Activated T-helper 2 cell treated with anti-CD3 and anti-CD28 coated beads, Interferon-gamma antibody, Interleukin-2, Interleukin-4, amounts not matched to agents 10 μg/mL and 5 μg/mL and 100 μg/mL, durations not matched to agents 14 hours and 24 hours and 36 hours (primary cell): ENCODE measurements at regions not wholly inside any gene's neighbourhood (a gene's known extent, or its start where the extent isn't known, plus 50 kb on each side); places are given as distances from the start of the nearest gene placed in this dataset.

Source experiments
- DNase-seq: peaks from one replicate; pipeline ENCODE4 v3.0.0; 2021; ENCODE audit warnings: low spot score
- H3K27ac Mint-ChIP-seq: one replicate; pipeline ENCODE4 v1.8.0; 2021; ENCODE audit warnings: mixed read lengths
- H3K27me3 Mint-ChIP-seq: one replicate; pipeline ENCODE4 v1.8.0; 2021; ENCODE audit warnings: low read depth, mixed read lengths
- H3K36me3 Mint-ChIP-seq: one replicate; pipeline ENCODE4 v1.8.0; 2021; ENCODE audit warnings: low read depth, mixed read lengths
- H3K4me1 Mint-ChIP-seq: one replicate; pipeline ENCODE4 v1.8.0; 2021; ENCODE audit warnings: low read depth, mixed read lengths
- H3K4me3 Mint-ChIP-seq: one replicate; pipeline ENCODE4 v1.8.0; 2021; ENCODE audit warnings: low read depth, mild to moderate bottlenecking, moderate library complexity, mixed read lengths
- H3K9me3 Mint-ChIP-seq: one replicate; pipeline ENCODE4 v1.8.0; 2021; ENCODE audit warnings: mixed read lengths
- intact Hi-C: fragments of 100-400 bp; cut with micrococcal nuclease; formaldehyde crosslinking; loops from one replicate; pipeline ENCODE4 v1.15.1; 2023

DNA sequence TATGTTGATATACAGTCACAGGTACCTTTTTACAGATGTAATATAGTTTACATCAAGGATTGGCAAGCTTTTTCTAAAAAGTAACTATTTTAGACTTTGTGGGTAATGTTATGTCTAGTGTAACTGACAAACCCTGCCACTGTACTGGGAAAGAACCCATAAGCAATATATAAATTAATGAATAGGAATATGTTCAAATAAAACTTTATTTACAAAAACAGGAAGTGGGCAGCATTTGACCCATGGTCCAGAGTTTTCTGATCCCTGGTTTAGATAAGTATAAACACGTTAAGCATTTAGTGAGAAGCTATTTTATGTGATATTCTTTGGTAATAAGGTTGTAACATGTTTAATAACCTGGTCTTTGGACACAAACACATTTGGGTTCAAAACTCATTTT is 915.2 kb upstream of the ROBO1 start:
- H3K4me1 Mint-ChIP-seq, result no peaks in the 10 kb centered on the region
- intact Hi-C loops, result no loop called here
- no peaks in the 10 kb centered on the region for H3K36me3 Mint-ChIP-seq
- DNase-seq, result no peak
- H3K9me3 Mint-ChIP-seq, result peaks cover 30% of the 10 kb centered on the region
- no peak overlapping the region for H3K4me3 Mint-ChIP-seq
- H3K27me3 Mint-ChIP-seq, result no peaks in the 10 kb centered on the region
- no peak overlapping the region for H3K27ac Mint-ChIP-seq

- H3K27ac Mint-ChIP-seq, result no peak overlapping the region
- no peak overlapping the region for H3K4me3 Mint-ChIP-seq
- H3K27me3 Mint-ChIP-seq, result no peaks in the 10 kb centered on the region
- H3K9me3 Mint-ChIP-seq, result peaks cover 35% of the 10 kb centered on the region
- no peaks in the 10 kb centered on the region for H3K4me1 Mint-ChIP-seq
- intact Hi-C loops, result no loop called here
- no peaks in the 10 kb centered on the region for H3K36me3 Mint-ChIP-seq
- no peak for DNase-seq
These were observed 914.4 kb upstream of the ROBO1 start for GRCh38 chr3:80682235-80682634.

GRCh38 chr3:80677796-80678195 is 910.0 kb upstream of the ROBO1 start:
- no peak overlapping the region for H3K27ac Mint-ChIP-seq
- DNase-seq, result no peak
- H3K9me3 Mint-ChIP-seq, result peaks cover 35% of the 10 kb centered on the region
- no peaks in the 10 kb centered on the region for H3K27me3 Mint-ChIP-seq
- no peaks in the 10 kb centered on the region for H3K36me3 Mint-ChIP-seq
- intact Hi-C loops, result no loop called here
- no peaks in the 10 kb centered on the region for H3K4me1 Mint-ChIP-seq
- H3K4me3 Mint-ChIP-seq, result no peak overlapping the region

DNA sequence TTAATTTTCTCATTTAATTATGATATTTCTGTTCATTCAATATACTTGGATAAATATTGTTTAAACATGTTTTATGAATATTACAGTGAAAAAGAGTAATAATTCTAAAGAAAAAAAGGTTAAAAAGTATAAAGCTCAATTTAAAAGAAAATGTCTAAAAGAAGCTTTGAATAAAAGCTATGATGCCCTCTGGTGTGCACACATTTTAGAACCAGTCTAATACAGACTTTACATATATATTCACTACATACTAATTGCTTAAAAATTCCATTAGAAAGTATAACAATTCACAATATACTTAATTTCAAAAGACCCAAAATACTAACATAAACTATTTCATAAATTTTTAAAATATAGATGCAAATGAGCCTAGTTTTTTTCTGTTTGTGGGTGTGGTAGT is 909.1 kb upstream of the ROBO1 start:
- Mint-ChIP-seq H3K9me3 (peaks cover 30% of the 10 kb centered on the region), H3K27ac (no peak overlapping the region), H3K36me3 (no peaks in the 10 kb centered on the region), H3K4me1 (no peaks in the 10 kb centered on the region), H3K4me3 (no peak overlapping the region), H3K27me3 (no peaks in the 10 kb centered on the region)
- no peak for DNase-seq
- intact Hi-C loops, result no loop called here

DNA sequence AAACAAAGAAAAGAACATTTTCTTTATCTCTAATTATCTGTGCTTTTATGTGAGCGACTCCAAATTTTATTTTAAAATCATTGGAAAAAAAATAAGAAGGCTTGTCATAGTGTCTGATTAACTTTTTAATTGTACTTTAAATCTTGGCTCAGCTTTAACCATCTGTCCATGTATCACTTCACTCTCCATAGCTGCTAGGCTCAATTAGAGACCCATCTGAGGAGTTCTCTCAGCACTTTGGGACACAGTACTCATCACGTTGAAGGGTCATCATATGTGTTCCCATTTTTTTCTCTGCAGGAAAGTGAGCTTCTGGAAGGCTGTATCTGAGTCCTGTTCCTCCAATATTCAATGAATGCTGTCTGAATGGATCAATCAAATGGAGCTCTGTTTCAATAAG is 908.5 kb upstream of the ROBO1 start:
- no peaks in the 10 kb centered on the region for H3K36me3 Mint-ChIP-seq
- no peak overlapping the region for H3K27ac Mint-ChIP-seq
- H3K27me3 Mint-ChIP-seq, result no peaks in the 10 kb centered on the region
- intact Hi-C loops, result no loop called here
- no peak overlapping the region for H3K4me3 Mint-ChIP-seq
- H3K9me3 Mint-ChIP-seq, result peaks cover 24% of the 10 kb centered on the region
- DNase-seq, result no peak
- H3K4me1 Mint-ChIP-seq, result no peaks in the 10 kb centered on the region

- Mint-ChIP-seq H3K4me3 (no peak overlapping the region), H3K27me3 (no peaks in the 10 kb centered on the region), H3K9me3 (peaks cover 20% of the 10 kb centered on the region), H3K27ac (no peak overlapping the region), H3K36me3 (no peaks in the 10 kb centered on the region), H3K4me1 (no peaks in the 10 kb centered on the region)
- DNase-seq, result no peak
- intact Hi-C loops, result no loop called here
These were observed 908.0 kb upstream of the ROBO1 start for GRCh38 chr3:80675790-80676189.

DNA sequence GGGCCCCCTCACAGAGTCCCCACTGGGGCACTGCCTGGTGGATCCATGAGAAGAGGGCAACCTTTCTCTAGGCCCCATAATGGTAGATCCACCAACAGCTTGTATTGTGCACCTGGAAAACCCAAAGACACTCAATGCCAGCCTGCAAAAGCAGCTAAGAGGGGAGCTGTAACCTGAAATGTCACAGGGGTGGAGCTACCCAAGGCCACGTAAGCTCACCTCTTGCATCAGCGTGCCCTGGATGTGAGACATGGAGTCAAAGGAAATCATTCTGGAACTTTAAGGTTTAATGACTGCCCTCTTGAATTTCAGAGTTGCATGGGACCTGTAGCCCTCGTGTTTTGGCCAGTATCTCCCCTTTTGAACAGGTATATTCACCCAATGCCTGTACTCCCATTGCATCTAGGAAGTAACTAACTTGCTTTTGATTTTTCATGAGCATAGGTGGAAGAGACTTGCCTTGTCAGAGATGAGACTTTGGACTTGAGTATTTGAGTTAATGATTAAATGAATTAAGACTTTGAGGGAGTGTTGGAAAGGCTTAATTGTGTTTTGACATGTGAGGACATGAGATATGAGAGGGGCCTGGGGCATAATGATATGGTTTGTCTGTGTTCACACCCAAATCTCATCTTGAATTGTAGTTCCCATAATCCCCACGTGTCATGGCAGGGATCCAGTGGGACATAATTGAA is 900.9 kb upstream of the ROBO1 start:
- Mint-ChIP-seq H3K4me3 (no peak overlapping the region), H3K36me3 (no peaks in the 10 kb centered on the region), H3K27me3 (no peaks in the 10 kb centered on the region), H3K9me3 (peaks cover 28% of the 10 kb centered on the region), H3K27ac (no peak overlapping the region), H3K4me1 (no peaks in the 10 kb centered on the region)
- intact Hi-C loops, result no loop called here
- no peak for DNase-seq

DNA sequence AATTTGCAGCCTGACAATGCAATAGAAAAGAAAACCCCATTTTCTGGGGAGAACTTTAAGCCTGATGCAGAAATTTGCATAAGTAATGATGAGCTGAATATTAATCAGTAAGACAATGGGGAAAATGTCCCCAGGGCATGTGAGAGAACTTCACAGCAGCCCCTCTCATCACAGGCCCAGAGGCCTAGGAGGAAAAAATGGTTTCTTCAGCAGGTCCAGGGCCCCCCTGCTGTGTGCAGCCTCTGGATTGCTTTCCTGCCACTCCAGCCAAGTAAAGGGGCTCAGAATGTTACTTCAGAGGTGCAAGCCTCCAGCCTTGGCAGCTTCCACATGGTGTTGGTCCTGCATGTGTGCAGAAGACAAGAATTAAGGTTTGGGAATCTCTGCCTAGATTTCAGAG is 900.3 kb upstream of the ROBO1 start:
- Mint-ChIP-seq H3K9me3 (peaks cover 28% of the 10 kb centered on the region), H3K27ac (no peak overlapping the region), H3K4me3 (no peak overlapping the region), H3K27me3 (no peaks in the 10 kb centered on the region), H3K4me1 (no peaks in the 10 kb centered on the region), H3K36me3 (no peaks in the 10 kb centered on the region)
- no peak for DNase-seq
- intact Hi-C loops, result no loop called here

DNA sequence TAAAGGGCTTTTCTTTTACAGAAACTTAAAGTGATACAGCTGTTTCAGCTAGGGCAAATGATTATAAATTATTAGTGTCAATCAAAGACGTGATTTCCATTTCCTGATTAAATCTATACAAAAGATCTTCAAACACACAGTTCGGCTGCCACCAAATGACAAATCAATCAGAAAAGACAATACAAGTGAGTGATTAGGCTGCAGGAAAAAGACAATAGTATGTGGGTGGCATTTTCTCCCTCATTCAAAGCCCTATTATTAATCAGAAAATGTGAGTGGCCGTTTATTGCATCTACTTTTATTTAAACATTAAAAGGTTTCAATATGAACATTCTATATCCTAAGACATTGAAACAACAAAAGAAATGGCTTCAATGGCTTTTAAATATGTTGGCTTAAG is 895.6 kb upstream of the ROBO1 start:
- Mint-ChIP-seq H3K9me3 (peaks cover 31% of the 10 kb centered on the region), H3K27ac (no peak overlapping the region), H3K4me1 (no peaks in the 10 kb centered on the region), H3K27me3 (no peaks in the 10 kb centered on the region), H3K4me3 (no peak overlapping the region), H3K36me3 (no peaks in the 10 kb centered on the region)
- intact Hi-C loops, result no loop called here
- no peak for DNase-seq

GRCh38 chr3:80655216-80655615 is 887.4 kb upstream of the ROBO1 start:
- no peaks in the 10 kb centered on the region for H3K27me3 Mint-ChIP-seq
- intact Hi-C loops, result no loop called here
- no peaks in the 10 kb centered on the region for H3K4me1 Mint-ChIP-seq
- no peak overlapping the region for H3K4me3 Mint-ChIP-seq
- no peak for DNase-seq
- peaks cover 58% of the 10 kb centered on the region for H3K9me3 Mint-ChIP-seq
- H3K36me3 Mint-ChIP-seq, result no peaks in the 10 kb centered on the region
- H3K27ac Mint-ChIP-seq, result no peak overlapping the region

GRCh38 chr3:80649170-80649569 is 881.4 kb upstream of the ROBO1 start:
- H3K27ac Mint-ChIP-seq, result no peak overlapping the region
- H3K36me3 Mint-ChIP-seq, result no peaks in the 10 kb centered on the region
- no peaks in the 10 kb centered on the region for H3K27me3 Mint-ChIP-seq
- no peak for DNase-seq
- H3K9me3 Mint-ChIP-seq, result peaks cover 34% of the 10 kb centered on the region
- H3K4me3 Mint-ChIP-seq, result no peak overlapping the region
- no peaks in the 10 kb centered on the region for H3K4me1 Mint-ChIP-seq
- intact Hi-C loops, result no loop called here

DNA sequence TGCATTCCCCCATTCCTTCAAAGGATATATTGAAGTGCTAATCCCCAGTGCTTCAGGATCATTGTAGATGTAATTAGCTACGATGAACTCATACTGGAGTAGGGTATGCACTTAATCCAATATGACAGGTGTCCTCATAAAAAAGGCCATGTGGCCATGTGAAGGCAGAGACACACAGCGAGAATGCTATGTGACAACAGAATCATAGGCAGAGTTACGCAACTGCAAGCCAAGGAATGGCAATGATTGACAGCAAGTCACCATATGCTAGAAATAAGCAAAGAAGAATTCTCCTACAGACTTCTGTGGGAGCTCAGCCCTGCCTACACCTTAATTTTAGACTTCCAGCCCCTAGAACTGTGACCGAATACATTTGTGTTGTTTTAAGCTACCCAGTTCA is 875.6 kb upstream of the ROBO1 start:
- peaks cover 47% of the 10 kb centered on the region for H3K9me3 Mint-ChIP-seq
- H3K4me1 Mint-ChIP-seq, result no peaks in the 10 kb centered on the region
- no peaks in the 10 kb centered on the region for H3K27me3 Mint-ChIP-seq
- no peak for DNase-seq
- no peaks in the 10 kb centered on the region for H3K36me3 Mint-ChIP-seq
- no peak overlapping the region for H3K27ac Mint-ChIP-seq
- H3K4me3 Mint-ChIP-seq, result no peak overlapping the region
- intact Hi-C loops, result no loop called here

GRCh38 chr3:80618295-80619256 is 850.8 kb upstream of the ROBO1 start:
- no peak for DNase-seq
- no peaks in the 10 kb centered on the region for H3K27me3 Mint-ChIP-seq
- H3K4me1 Mint-ChIP-seq, result no peaks in the 10 kb centered on the region
- H3K27ac Mint-ChIP-seq, result no peak overlapping the region
- H3K4me3 Mint-ChIP-seq, result no peak overlapping the region
- H3K9me3 Mint-ChIP-seq, result peaks cover 21% of the 10 kb centered on the region
- intact Hi-C loops, result no loop called here
- H3K36me3 Mint-ChIP-seq, result no peaks in the 10 kb centered on the region
